NCI-H1436 (cell line): ENCODE measurements at regions not wholly inside any gene's neighbourhood (a gene's known extent, or its start where the extent isn't known, plus 50 kb on each side); places are given as distances from the start of the nearest gene placed in this dataset.

Experiments used
- DNase-seq: peaks from one replicate; lab custom pipeline; 2025; lab: John Stamatoyannopoulos, UW

- DNase-seq: no peak
Measured at GRCh38 chr4:42331040-42331439, 66.2 kb upstream of the SHISA3 start.

GRCh38 chr4:42331914-42332368 is 65.3 kb upstream of the SHISA3 start:
- no peak for DNase-seq

GRCh38 chr4:42339935-42340406 is 57.3 kb upstream of the SHISA3 start:
- no peak for DNase-seq

- DNase-seq: no peak
Measured at GRCh38 chr4:42341518-42342026, 55.7 kb upstream of the SHISA3 start.

GRCh38 chr4:42342459-42342858 is 54.8 kb upstream of the SHISA3 start:
- no peak for DNase-seq

GRCh38 chr4:42344309-42344708 is 53.0 kb upstream of the SHISA3 start:
- no peak for DNase-seq

- DNase-seq: no peak
Measured at GRCh38 chr4:42344749-42345148, 52.5 kb upstream of the SHISA3 start.

- no peak for DNase-seq
Measured at GRCh38 chr4:42345962-42346544, 51.2 kb upstream of the SHISA3 start.

- DNase-seq: no peak
Measured at GRCh38 chr4:42347076-42347475, 50.2 kb upstream of the SHISA3 start.
